Astrocyte of the spinal cord (primary cell): ENCODE measurements at regions not wholly inside any gene's neighbourhood (a gene's known extent, or its start where the extent isn't known, plus 50 kb on each side); places are given as distances from the start of the nearest gene placed in this dataset.
A peak's percentile ranks its signal among the peaks of the same experiment; 100 is the strongest.
"Not testable (repeated sequence)": the region's sequence is repeated elsewhere in the genome, so short reads cannot be mapped to it uniquely, and the experiment has no call there.

Source experiments
- DNase-seq: peaks from one replicate; pipeline ENCODE4 v3.0.0; 2011; ENCODE audit warnings: low read depth, low spot score
- H3K4me3 ChIP-seq: 2 replicates; pipeline ENCODE4 v1.5.1; 2011; ENCODE audit warnings: low read depth, mild to moderate bottlenecking, low read length, moderate library complexity
- in situ Hi-C: cut with HindIII; loops from 2 replicates; pipeline ENCODE4 v1.10.0; 2017; ENCODE audit warnings: low sequenced_read_pairs
- TF ChIP-seq, protein P1 (sequence below): IDR thresholded peaks from 2 replicates; pipeline ENCODE4 v1.5.1; 2012; ENCODE audit warnings: low read depth, mild to moderate bottlenecking, low read length, inconsistent platforms

- in situ Hi-C loops = no loop called here
- no peak for DNase-seq
- TF ChIP-seq, protein P1, sequence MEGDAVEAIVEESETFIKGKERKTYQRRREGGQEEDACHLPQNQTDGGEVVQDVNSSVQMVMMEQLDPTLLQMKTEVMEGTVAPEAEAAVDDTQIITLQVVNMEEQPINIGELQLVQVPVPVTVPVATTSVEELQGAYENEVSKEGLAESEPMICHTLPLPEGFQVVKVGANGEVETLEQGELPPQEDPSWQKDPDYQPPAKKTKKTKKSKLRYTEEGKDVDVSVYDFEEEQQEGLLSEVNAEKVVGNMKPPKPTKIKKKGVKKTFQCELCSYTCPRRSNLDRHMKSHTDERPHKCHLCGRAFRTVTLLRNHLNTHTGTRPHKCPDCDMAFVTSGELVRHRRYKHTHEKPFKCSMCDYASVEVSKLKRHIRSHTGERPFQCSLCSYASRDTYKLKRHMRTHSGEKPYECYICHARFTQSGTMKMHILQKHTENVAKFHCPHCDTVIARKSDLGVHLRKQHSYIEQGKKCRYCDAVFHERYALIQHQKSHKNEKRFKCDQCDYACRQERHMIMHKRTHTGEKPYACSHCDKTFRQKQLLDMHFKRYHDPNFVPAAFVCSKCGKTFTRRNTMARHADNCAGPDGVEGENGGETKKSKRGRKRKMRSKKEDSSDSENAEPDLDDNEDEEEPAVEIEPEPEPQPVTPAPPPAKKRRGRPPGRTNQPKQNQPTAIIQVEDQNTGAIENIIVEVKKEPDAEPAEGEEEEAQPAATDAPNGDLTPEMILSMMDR = no peak
- no peak overlapping the region for H3K4me3 ChIP-seq
Observed at GRCh38 chr5:42242881-42243485, 180.3 kb upstream of the GHR start.

GRCh38 chr5:42252306-42252705, 170.9 kb upstream of the GHR start:
- DNase-seq = no peak
- TF ChIP-seq, protein P1 = no peak
- H3K4me3 ChIP-seq = no peak overlapping the region
- in situ Hi-C loops = no loop called here

DNA sequence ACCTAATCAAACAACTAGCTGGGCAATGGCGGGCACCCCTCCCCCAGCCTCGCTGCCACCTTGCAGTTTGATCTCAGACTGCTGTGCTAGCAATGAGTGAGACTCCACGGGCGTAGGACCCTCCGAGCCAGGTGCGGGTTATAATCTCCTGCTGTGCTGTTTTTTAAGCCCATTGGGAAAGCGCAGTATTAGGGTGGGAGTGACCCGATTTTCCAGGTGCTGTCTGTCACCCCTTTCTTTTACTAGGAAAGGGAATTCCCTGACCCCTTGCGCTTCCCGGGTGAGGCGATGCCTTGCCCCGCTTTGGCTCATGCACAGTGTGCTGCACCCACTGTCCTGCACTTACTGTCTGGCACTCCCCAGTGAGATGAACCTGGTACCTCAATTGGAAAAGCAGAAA, 163.3 kb upstream of the GHR start:
- in situ Hi-C loops, H3K4me3 ChIP-seq, DNase-seq: not testable (repeated sequence)

DNA sequence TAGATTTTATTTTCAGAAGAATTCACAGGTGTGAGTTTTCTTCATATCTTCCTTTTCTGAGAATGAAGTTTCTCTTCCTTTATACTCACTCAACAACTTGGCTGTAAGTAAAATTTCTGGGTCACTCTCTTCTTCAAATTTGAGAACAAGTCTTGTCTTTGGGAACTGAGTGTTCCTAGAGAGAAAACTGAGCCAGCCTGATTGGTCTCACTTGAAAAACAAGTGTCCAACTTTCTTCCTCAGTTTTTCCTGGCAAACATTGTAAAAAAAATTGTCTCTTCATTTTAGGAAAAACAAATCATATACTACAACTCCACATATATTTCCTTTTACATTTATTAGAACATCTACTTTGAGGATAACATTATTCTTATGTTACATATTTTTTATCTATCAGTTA, 156.1 kb upstream of the GHR start:
- TF ChIP-seq, protein P1 = no peak
- DNase-seq = no peak
- in situ Hi-C loops = no loop called here

DNA sequence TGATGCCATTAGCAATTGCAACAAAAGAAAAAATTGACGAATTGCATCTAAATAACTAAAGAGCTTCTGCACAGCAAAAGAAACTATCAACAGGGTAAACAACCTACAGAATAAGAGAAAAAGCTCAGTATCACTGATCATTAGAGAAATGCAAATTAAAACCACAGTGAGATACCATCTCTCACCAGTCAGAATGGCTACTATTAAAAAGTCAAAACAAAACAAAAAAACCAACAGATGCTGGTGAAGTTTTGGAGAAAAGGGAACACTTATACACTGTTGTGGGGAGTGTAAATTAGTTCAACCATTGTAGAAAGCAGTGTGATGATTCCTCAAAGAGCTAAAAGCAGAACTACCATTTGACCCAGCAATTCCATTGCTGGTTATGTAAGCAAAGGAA, 155.1 kb upstream of the GHR start:
- in situ Hi-C loops, H3K4me3 ChIP-seq, DNase-seq: not testable (repeated sequence)

More for the DNA sequence above, 156.1 kb upstream of the GHR start:
- H3K4me3 ChIP-seq = no peak overlapping the region

DNA sequence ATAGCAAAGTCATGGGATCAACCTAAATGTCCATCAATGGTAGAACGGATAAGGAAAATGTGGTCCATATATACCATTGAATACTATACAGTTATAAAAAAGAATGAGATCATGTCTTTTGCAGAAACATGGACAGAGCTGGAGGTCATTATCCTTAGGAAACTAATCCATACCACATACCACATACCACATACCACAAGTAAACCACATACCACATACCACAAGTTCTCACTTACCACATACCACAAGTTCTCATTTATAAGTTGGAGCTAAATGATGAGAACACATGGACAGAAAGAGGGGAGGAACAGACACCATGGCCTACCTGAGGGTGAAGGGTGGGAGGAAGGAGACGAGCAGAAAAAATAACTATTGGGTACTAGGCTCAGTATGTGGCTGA, 154.6 kb upstream of the GHR start:
- TF ChIP-seq, protein P1 = no peak
- in situ Hi-C loops = no loop called here
- peak; percentile 29 for DNase-seq
- H3K4me3 ChIP-seq = no peak overlapping the region

DNA sequence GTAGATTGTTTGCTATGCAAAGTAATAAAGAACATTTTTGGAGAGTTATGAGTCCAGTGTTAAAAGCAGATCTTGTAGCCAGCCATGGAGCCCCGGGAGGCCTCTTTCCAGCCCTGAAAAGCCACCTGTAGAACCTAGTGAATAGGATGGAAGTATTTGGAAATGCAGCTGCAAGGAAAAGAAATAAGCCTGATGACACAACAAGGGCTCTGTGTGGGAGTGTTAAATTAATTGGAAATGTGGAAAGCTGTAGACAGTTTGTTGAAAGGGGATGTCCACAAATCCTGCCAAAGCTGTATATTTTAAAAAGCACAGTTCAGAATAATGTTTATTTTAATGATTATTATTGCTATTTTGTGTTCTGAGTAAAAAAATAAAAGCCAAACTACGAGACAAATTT, 152.5 kb upstream of the GHR start:
- TF ChIP-seq, protein P1 = no peak
- no peak for DNase-seq
- in situ Hi-C loops = no loop called here
- no peak overlapping the region for H3K4me3 ChIP-seq

GRCh38 chr5:42274913-42275312, 148.3 kb upstream of the GHR start:
- peak; percentile 8 for DNase-seq
- in situ Hi-C loops = no loop called here
- H3K4me3 ChIP-seq = no peak overlapping the region
- TF ChIP-seq, protein P1 = no peak
